ENCODE measurements at regions not wholly inside any gene's neighbourhood (a gene's known extent, or its start where the extent isn't known, plus 50 kb on each side); places are given as distances from the start of the nearest gene placed in this dataset.

- H3K79me2 ChIP-seq (ENCODE audit: low read length), result no peaks in the 10 kb centered on the region
- no peak overlapping the region for H3K9ac ChIP-seq (ENCODE audit: low read length)
- no peak overlapping the region for H3K4me3 ChIP-seq (ENCODE audit: low read length)
- no peak overlapping the region for H3K27ac ChIP-seq (ENCODE audit: low read length)
- H3K9me3 ChIP-seq (ENCODE audit: low read length), result no peaks in the 10 kb centered on the region
- H3K9me2 ChIP-seq (replicated peaks; ENCODE audit: insufficient read depth, low read length), result no peaks in the 10 kb centered on the region
- H3K36me3 ChIP-seq (ENCODE audit: insufficient read depth, low read length), result no peaks in the 10 kb centered on the region
- H3K27me3 ChIP-seq (ENCODE audit: low read length), result no peaks in the 10 kb centered on the region
- no peaks in the 10 kb centered on the region for H4K20me1 ChIP-seq (ENCODE audit: insufficient read depth, low read depth, low read length)
- H3K4me1 ChIP-seq (ENCODE audit: low read length), result no peaks in the 10 kb centered on the region
- H2AFZ ChIP-seq (ENCODE audit: low read length), result no peak overlapping the region
- no peak for DNase-seq
- no peak overlapping the region for H3K4me2 ChIP-seq (ENCODE audit: low read depth, low read length, poor library complexity, severe bottlenecking)
Measured at GRCh38 chr10:83932245-83932644, 207.1 kb upstream of the GHITM start.

GRCh38 chr10:83934062-83934461, 205.2 kb upstream of the GHITM start:
- no peaks in the 10 kb centered on the region for H3K9me2 ChIP-seq (replicated peaks; ENCODE audit: insufficient read depth, low read length)
- H3K4me2 ChIP-seq (ENCODE audit: low read depth, low read length, poor library complexity, severe bottlenecking), result no peak overlapping the region
- H3K4me3 ChIP-seq (ENCODE audit: low read length), result no peak overlapping the region
- H3K9ac ChIP-seq (ENCODE audit: low read length), result no peak overlapping the region
- H2AFZ ChIP-seq (ENCODE audit: low read length), result no peak overlapping the region
- H3K9me3 ChIP-seq (ENCODE audit: low read length), result no peaks in the 10 kb centered on the region
- no peak overlapping the region for H3K27ac ChIP-seq (ENCODE audit: low read length)
- H3K36me3 ChIP-seq (ENCODE audit: insufficient read depth, low read length), result no peaks in the 10 kb centered on the region
- H4K20me1 ChIP-seq (ENCODE audit: insufficient read depth, low read depth, low read length), result no peaks in the 10 kb centered on the region
- no peaks in the 10 kb centered on the region for H3K4me1 ChIP-seq (ENCODE audit: low read length)
- no peak for DNase-seq
- H3K27me3 ChIP-seq (ENCODE audit: low read length), result no peaks in the 10 kb centered on the region
- no peaks in the 10 kb centered on the region for H3K79me2 ChIP-seq (ENCODE audit: low read length)

GRCh38 chr10:83934641-83935338, 204.5 kb upstream of the GHITM start:
- Histone ChIP-seq H3K4me2 (ENCODE audit: low read depth, low read length, poor library complexity, severe bottlenecking) (no peak overlapping the region), H3K36me3 (ENCODE audit: insufficient read depth, low read length) (no peaks in the 10 kb centered on the region), H3K27ac (ENCODE audit: low read length) (no peak overlapping the region), H4K20me1 (ENCODE audit: insufficient read depth, low read depth, low read length) (no peaks in the 10 kb centered on the region), H3K9me2 (replicated peaks; ENCODE audit: insufficient read depth, low read length) (no peaks in the 10 kb centered on the region), H3K9me3 (ENCODE audit: low read length) (no peaks in the 10 kb centered on the region), H3K27me3 (ENCODE audit: low read length) (no peaks in the 10 kb centered on the region), H2AFZ (ENCODE audit: low read length) (no peak overlapping the region), H3K4me3 (ENCODE audit: low read length) (no peak overlapping the region), H3K9ac (ENCODE audit: low read length) (no peak overlapping the region), H3K79me2 (ENCODE audit: low read length) (no peaks in the 10 kb centered on the region), H3K4me1 (ENCODE audit: low read length) (no peaks in the 10 kb centered on the region)
- DNase-seq, result no peak

- H2AFZ ChIP-seq (ENCODE audit: low read length), result no peak overlapping the region
- H3K79me2 ChIP-seq (ENCODE audit: low read length), result no peaks in the 10 kb centered on the region
- no peaks in the 10 kb centered on the region for H3K36me3 ChIP-seq (ENCODE audit: insufficient read depth, low read length)
- H3K4me1 ChIP-seq (ENCODE audit: low read length), result no peaks in the 10 kb centered on the region
- no peaks in the 10 kb centered on the region for H3K9me2 ChIP-seq (replicated peaks; ENCODE audit: insufficient read depth, low read length)
- H3K9ac ChIP-seq (ENCODE audit: low read length), result no peak overlapping the region
- no peak overlapping the region for H3K4me2 ChIP-seq (ENCODE audit: low read depth, low read length, poor library complexity, severe bottlenecking)
- H3K27me3 ChIP-seq (ENCODE audit: low read length), result no peaks in the 10 kb centered on the region
- H4K20me1 ChIP-seq (ENCODE audit: insufficient read depth, low read depth, low read length), result no peaks in the 10 kb centered on the region
- H3K9me3 ChIP-seq (ENCODE audit: low read length), result no peaks in the 10 kb centered on the region
- no peak for DNase-seq
- no peak overlapping the region for H3K4me3 ChIP-seq (ENCODE audit: low read length)
- H3K27ac ChIP-seq (ENCODE audit: low read length), result no peak overlapping the region
Measured at GRCh38 chr10:83935339-83935736, 204.0 kb upstream of the GHITM start.

- H3K79me2 ChIP-seq (ENCODE audit: low read length), result no peaks in the 10 kb centered on the region
- H3K4me2 ChIP-seq (ENCODE audit: low read depth, low read length, poor library complexity, severe bottlenecking), result no peak overlapping the region
- no peaks in the 10 kb centered on the region for H3K4me1 ChIP-seq (ENCODE audit: low read length)
- no peak overlapping the region for H3K27ac ChIP-seq (ENCODE audit: low read length)
- H3K4me3 ChIP-seq (ENCODE audit: low read length), result no peak overlapping the region
- no peak overlapping the region for H2AFZ ChIP-seq (ENCODE audit: low read length)
- H3K36me3 ChIP-seq (ENCODE audit: insufficient read depth, low read length), result no peaks in the 10 kb centered on the region
- no peaks in the 10 kb centered on the region for H3K9me2 ChIP-seq (replicated peaks; ENCODE audit: insufficient read depth, low read length)
- H3K9ac ChIP-seq (ENCODE audit: low read length), result no peak overlapping the region
- H3K9me3 ChIP-seq (ENCODE audit: low read length), result no peaks in the 10 kb centered on the region
- H3K27me3 ChIP-seq (ENCODE audit: low read length), result no peaks in the 10 kb centered on the region
- no peak for DNase-seq
- H4K20me1 ChIP-seq (ENCODE audit: insufficient read depth, low read depth, low read length), result no peaks in the 10 kb centered on the region
Measured at GRCh38 chr10:83935911-83936310, 203.4 kb upstream of the GHITM start.

- no peak overlapping the region for H3K4me3 ChIP-seq (ENCODE audit: low read length)
- no peak for DNase-seq
- H3K9ac ChIP-seq (ENCODE audit: low read length), result no peak overlapping the region
- H3K9me3 ChIP-seq (ENCODE audit: low read length), result no peaks in the 10 kb centered on the region
- H3K4me1 ChIP-seq (ENCODE audit: low read length), result no peaks in the 10 kb centered on the region
- no peak overlapping the region for H3K27ac ChIP-seq (ENCODE audit: low read length)
- no peaks in the 10 kb centered on the region for H4K20me1 ChIP-seq (ENCODE audit: insufficient read depth, low read depth, low read length)
- no peak overlapping the region for H2AFZ ChIP-seq (ENCODE audit: low read length)
- H3K79me2 ChIP-seq (ENCODE audit: low read length), result no peaks in the 10 kb centered on the region
- no peaks in the 10 kb centered on the region for H3K36me3 ChIP-seq (ENCODE audit: insufficient read depth, low read length)
- no peaks in the 10 kb centered on the region for H3K9me2 ChIP-seq (replicated peaks; ENCODE audit: insufficient read depth, low read length)
- no peaks in the 10 kb centered on the region for H3K27me3 ChIP-seq (ENCODE audit: low read length)
- H3K4me2 ChIP-seq (ENCODE audit: low read depth, low read length, poor library complexity, severe bottlenecking), result no peak overlapping the region
Measured at GRCh38 chr10:83937161-83937560, 202.1 kb upstream of the GHITM start.

GRCh38 chr10:83937826-83938225, 201.5 kb upstream of the GHITM start:
- H3K9ac ChIP-seq (ENCODE audit: low read length), result no peak overlapping the region
- no peaks in the 10 kb centered on the region for H3K4me1 ChIP-seq (ENCODE audit: low read length)
- no peaks in the 10 kb centered on the region for H3K36me3 ChIP-seq (ENCODE audit: insufficient read depth, low read length)
- DNase-seq, result no peak
- no peak overlapping the region for H3K27ac ChIP-seq (ENCODE audit: low read length)
- H3K4me3 ChIP-seq (ENCODE audit: low read length), result no peak overlapping the region
- H3K4me2 ChIP-seq (ENCODE audit: low read depth, low read length, poor library complexity, severe bottlenecking), result no peak overlapping the region
- H3K9me2 ChIP-seq (replicated peaks; ENCODE audit: insufficient read depth, low read length), result no peaks in the 10 kb centered on the region
- no peak overlapping the region for H2AFZ ChIP-seq (ENCODE audit: low read length)
- no peaks in the 10 kb centered on the region for H3K9me3 ChIP-seq (ENCODE audit: low read length)
- H4K20me1 ChIP-seq (ENCODE audit: insufficient read depth, low read depth, low read length), result no peaks in the 10 kb centered on the region
- no peaks in the 10 kb centered on the region for H3K27me3 ChIP-seq (ENCODE audit: low read length)
- H3K79me2 ChIP-seq (ENCODE audit: low read length), result no peaks in the 10 kb centered on the region

GRCh38 chr10:83941189-83941588, 198.1 kb upstream of the GHITM start:
- no peaks in the 10 kb centered on the region for H3K4me1 ChIP-seq (ENCODE audit: low read length)
- H2AFZ ChIP-seq (ENCODE audit: low read length), result no peak overlapping the region
- H3K9me2 ChIP-seq (replicated peaks; ENCODE audit: insufficient read depth, low read length), result no peaks in the 10 kb centered on the region
- no peak overlapping the region for H3K27ac ChIP-seq (ENCODE audit: low read length)
- H3K4me3 ChIP-seq (ENCODE audit: low read length), result no peak overlapping the region
- no peaks in the 10 kb centered on the region for H3K36me3 ChIP-seq (ENCODE audit: insufficient read depth, low read length)
- no peaks in the 10 kb centered on the region for H4K20me1 ChIP-seq (ENCODE audit: insufficient read depth, low read depth, low read length)
- H3K9ac ChIP-seq (ENCODE audit: low read length), result no peak overlapping the region
- H3K27me3 ChIP-seq (ENCODE audit: low read length), result no peaks in the 10 kb centered on the region
- no peaks in the 10 kb centered on the region for H3K79me2 ChIP-seq (ENCODE audit: low read length)
- no peak overlapping the region for H3K4me2 ChIP-seq (ENCODE audit: low read depth, low read length, poor library complexity, severe bottlenecking)
- DNase-seq, result no peak
- H3K9me3 ChIP-seq (ENCODE audit: low read length), result no peaks in the 10 kb centered on the region

- no peaks in the 10 kb centered on the region for H3K9me2 ChIP-seq (replicated peaks; ENCODE audit: insufficient read depth, low read length)
- H3K27me3 ChIP-seq (ENCODE audit: low read length), result no peaks in the 10 kb centered on the region
- H3K4me1 ChIP-seq (ENCODE audit: low read length), result no peaks in the 10 kb centered on the region
- H3K9me3 ChIP-seq (ENCODE audit: low read length), result no peaks in the 10 kb centered on the region
- H3K9ac ChIP-seq (ENCODE audit: low read length), result no peak overlapping the region
- H3K4me2 ChIP-seq (ENCODE audit: low read depth, low read length, poor library complexity, severe bottlenecking), result no peak overlapping the region
- no peak for DNase-seq
- no peaks in the 10 kb centered on the region for H4K20me1 ChIP-seq (ENCODE audit: insufficient read depth, low read depth, low read length)
- H3K27ac ChIP-seq (ENCODE audit: low read length), result no peak overlapping the region
- no peak overlapping the region for H2AFZ ChIP-seq (ENCODE audit: low read length)
- H3K36me3 ChIP-seq (ENCODE audit: insufficient read depth, low read length), result no peaks in the 10 kb centered on the region
- no peak overlapping the region for H3K4me3 ChIP-seq (ENCODE audit: low read length)
- H3K79me2 ChIP-seq (ENCODE audit: low read length), result no peaks in the 10 kb centered on the region
Measured at GRCh38 chr10:83942410-83942809, 196.9 kb upstream of the GHITM start.
